SH-SY5Y (cell line): ENCODE measurements at regions not wholly inside any gene's neighbourhood (a gene's known extent, or its start where the extent isn't known, plus 50 kb on each side); places are given as distances from the start of the nearest gene placed in this dataset.

Experiments used
- GATA2 ChIP-seq: IDR thresholded peaks from 2 replicates; pipeline ENCODE4 v1.6.1; 2011; ENCODE audit warnings: mild to moderate bottlenecking, low read depth, low read length
- GATA3 ChIP-seq: IDR thresholded peaks from 2 replicates; pipeline ENCODE4 v1.6.1; 2011; ENCODE audit warnings: low read depth, mild to moderate bottlenecking, low read length, moderate library complexity

GRCh38 chr14:28121512-28122297, 644.9 kb upstream of the FOXG1 start:
- no peak for TF ChIP-seq GATA2
- TF ChIP-seq GATA3, result no peak

DNA sequence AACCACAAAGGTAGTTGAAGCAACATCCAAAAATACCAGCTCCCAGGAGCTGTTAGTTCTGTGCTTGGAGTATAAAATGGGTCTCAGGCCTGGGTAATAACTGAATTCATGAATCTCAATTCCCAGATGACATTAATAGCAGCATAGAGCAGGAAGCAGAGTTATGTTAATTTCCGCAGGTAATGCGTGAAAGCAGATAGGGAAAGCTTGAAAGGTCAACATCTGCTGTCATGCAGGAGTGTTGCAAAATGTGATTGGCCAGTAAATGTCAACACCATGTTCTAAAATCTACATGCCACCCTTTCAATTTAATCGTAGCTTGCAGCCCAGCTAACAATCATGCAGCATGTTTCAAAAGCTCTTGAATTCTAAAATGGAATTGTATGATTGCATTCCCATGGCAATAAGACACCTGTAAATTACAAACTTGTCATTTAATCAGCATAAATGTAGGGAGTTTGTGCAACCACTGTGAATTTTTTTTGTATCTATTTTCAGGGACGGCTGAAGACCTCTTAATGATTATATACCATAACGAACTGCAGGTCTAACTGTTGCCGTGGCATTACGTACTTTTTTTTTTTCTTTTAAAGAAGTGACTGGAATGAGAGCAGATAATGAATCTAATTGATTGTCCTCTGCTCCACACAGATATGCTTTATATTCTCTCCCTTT, 635.8 kb upstream of the FOXG1 start:
- TF ChIP-seq GATA3, result no peak
- TF ChIP-seq GATA2, result no peak

DNA sequence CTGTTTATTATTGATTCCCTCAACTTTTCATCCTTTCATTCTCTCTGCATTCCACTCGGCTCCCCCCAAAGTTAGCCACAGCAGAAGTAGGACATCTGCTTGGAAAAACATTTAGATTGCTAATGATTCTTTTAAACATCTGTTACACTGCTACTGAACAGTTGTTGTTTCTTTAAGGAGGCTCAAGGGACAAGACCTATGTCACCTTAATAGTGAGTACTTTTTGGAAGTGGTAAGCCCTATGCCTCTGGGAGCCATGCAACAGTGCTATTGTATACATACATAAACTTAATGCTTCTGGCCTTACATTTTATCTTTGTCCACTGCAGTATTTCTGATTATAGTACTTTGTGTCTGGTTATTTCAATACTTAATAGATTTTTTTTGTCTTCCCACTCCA, 628.2 kb upstream of the FOXG1 start:
- TF ChIP-seq GATA2, result no peak
- TF ChIP-seq GATA3, result no peak

- TF ChIP-seq GATA2 (no peak), GATA3 (no peak)
Measured at GRCh38 chr14:28141662-28142061, 624.9 kb upstream of the FOXG1 start.

- no peak for TF ChIP-seq GATA2
- no peak for TF ChIP-seq GATA3
Measured at GRCh38 chr14:28142400-28143015, 624.1 kb upstream of the FOXG1 start.

DNA sequence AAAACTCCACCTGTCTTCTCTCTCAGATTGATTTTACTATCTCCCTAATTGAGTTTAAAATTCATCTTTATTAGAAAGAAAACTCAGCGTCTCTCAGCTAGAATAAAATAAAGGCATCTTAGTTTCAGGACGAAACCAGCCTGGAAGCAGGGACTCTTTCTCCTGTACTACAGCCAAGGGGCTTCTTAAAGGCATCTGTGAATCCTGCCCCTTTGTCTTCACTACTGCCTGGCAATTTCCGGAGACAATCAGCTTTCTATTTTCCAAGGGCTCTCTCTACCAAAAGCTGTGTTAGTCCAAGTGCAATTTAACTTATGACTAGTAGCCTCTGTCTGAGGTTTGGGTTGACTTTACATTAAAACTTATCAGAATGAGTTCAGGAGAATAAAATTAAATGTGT, 623.3 kb upstream of the FOXG1 start:
- TF ChIP-seq GATA3 (no peak), GATA2 (no peak)

- no peak for TF ChIP-seq GATA2
- TF ChIP-seq GATA3, result no peak
Measured at GRCh38 chr14:28151926-28152325, 614.7 kb upstream of the FOXG1 start.

DNA sequence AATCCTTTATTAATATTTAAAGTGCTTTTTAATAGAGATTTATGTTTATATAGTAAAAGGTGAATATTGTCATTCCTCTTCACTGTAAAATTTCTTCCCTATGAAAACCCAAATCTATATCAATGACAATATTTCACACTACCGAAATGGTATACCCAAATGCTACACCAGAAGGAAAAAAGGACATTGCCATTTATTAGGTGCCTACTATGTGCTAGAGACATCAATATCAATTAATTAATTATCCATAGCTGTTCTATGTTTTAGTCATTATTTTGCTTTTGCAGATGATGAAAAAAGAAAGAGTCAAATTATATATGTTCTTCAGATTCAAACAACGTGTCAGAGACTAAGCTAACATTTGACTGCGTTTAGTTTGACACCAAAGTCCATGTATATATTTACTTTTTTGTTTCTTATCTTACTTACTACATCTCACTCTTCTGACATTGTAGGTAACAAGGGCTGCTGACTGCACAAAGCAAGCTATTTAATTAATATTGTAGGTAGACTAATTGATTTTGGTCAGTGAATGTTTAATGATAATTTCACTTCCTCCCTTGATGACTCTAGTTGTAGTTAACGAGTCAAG, 614.0 kb upstream of the FOXG1 start:
- no peak for TF ChIP-seq GATA3

DNA sequence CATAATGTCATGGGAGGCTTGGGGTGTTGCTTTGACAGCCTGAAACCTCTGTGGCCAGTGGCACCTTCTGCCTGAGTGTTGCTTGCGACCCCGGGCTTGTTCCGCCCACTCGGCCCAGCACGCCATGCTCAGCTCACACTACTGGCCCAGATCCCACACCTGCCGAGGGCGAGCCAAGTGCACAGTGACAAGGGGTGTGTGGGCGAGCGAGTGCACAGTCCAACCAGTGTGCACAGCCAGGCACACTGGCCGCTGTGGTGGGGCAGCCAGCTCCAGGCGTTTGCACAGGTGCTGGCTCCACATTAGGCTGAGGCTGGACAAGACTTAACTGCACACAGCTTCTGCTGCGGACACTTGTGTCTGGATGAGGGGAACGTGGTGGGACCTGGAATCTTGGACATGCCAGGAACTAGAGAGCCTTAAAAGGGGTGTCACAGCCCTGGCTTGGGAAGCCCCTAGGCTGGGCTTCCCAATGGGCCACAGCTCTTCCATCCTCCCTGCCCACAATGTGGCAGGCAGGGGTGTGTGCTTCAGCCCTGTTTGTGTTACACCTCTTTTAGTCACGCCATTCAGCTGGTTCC, 609.2 kb upstream of the FOXG1 start:
- TF ChIP-seq GATA2, result no peak
- TF ChIP-seq GATA3, result no peak

GRCh38 chr14:28157887-28158791, 608.4 kb upstream of the FOXG1 start:
- TF ChIP-seq GATA3, result no peak
- no peak for TF ChIP-seq GATA2

- no peak for TF ChIP-seq GATA2
- TF ChIP-seq GATA3, result no peak
Measured at GRCh38 chr14:28161040-28161439, 605.5 kb upstream of the FOXG1 start.

DNA sequence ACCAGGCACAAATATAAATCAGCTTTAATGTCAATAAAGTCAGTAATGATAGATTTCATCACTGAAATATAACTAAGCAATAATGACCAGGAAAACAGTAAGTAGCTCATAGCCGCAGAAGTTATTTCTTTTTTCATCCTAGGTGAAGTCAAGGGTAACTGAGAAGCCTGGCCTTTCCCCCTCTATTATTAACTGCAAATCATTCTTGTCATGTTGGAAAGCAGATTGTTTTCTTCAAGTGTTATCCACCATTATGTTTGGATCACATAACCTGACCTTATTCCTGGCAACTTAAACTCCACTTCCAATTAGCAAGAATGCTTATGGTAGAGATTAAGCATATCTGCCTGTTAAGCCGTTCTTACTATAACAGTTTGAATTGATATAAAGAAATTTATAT, 603.4 kb upstream of the FOXG1 start:
- no peak for TF ChIP-seq GATA2
- no peak for TF ChIP-seq GATA3

- no peak for TF ChIP-seq GATA2
- TF ChIP-seq GATA3, result no peak
Measured at GRCh38 chr14:28163897-28164296, 602.7 kb upstream of the FOXG1 start.
